VCaP (cell line): ENCODE measurements at regions not wholly inside any gene's neighbourhood (a gene's known extent, or its start where the extent isn't known, plus 50 kb on each side); places are given as distances from the start of the nearest gene placed in this dataset.
"Not testable (repeated sequence)": the region's sequence is repeated elsewhere in the genome, so short reads cannot be mapped to it uniquely, and the experiment has no call there.

Source experiments
- H3K27ac ChIP-seq: fragments of 450-650 bp; 2 replicates; pipeline ENCODE4 v1.5.1; 2017
- CTCF ChIP-seq: fragments of 450-650 bp; conservative IDR thresholded peaks from 2 replicates; pipeline ENCODE4 v1.5.1; 2017; ENCODE audit warnings: mild to moderate bottlenecking, moderate library complexity

DNA sequence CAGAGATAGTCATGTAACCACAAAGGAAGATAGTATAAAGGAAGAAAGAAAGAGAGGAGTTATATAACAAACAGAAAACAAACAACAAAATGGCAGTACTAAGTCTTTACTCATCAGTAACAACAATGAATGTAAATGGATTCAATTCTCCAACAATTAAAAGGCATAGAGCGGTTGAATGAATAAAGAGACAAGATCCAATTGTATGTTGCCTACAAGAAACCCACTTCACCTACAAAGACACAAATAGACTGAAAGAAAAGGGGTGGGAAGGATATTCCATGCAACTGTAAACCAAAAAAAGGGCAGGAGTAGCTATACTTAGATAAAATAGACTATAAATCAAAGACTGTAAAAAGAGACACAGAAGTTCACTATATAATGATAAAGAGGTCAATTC lies 157.3 kb upstream of the CREB1 start:
- no peak overlapping the region for H3K27ac ChIP-seq
- no peak for TF ChIP-seq CTCF

DNA sequence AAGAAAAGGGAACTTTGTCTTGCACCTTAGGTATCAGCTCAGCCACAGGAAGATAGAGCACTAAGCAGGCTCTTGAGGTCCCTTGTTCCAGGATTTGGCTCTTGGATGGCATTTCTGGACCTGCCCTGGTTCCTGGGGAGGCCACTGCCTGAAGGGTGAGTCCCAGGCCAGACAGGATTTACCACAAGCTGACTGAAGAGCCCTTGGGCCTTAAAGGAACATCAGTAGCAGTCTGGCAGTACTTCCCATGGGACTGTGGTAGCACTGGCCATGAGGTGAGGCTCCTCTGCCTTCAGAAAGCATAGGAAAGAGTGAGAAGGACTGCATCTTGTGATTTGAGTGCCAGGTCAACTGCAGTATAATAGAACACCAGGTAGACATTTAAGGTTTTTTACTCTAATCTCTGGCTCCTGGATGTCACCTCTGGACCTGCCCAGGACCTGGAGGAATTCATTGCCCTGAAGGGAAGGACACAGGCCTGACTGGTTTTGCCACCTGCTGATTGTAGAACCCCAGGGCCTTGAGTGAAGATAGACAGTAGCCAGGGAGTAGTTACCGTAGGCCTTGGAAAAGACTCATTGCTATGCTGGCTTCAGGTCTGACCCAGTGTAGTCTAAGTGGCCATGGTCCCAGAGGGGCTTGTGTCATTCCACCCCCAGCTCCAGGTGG lies 154.4 kb upstream of the CREB1 start:
- TF ChIP-seq CTCF: no peak
- H3K27ac ChIP-seq: no peak overlapping the region

DNA sequence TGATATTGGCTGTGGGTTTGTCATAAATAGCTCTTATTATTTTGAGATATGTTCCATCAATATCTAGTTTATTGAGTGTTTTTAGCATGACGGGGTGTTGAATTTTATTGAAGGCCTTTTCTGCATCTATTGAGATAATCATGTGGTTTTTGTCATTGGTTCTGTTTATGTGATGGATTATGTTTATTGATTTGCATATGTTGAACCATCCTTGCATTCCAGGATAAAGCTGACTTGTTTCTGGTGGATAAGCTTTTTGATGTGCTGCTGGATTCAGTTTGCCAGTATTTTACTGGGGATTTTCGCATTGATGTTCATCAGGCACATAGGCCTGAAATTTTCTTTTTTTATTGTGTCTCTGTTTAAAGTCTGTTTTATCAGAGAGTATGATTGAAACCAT lies 151.1 kb upstream of the CREB1 start:
- not testable (repeated sequence) for H3K27ac ChIP-seq

DNA sequence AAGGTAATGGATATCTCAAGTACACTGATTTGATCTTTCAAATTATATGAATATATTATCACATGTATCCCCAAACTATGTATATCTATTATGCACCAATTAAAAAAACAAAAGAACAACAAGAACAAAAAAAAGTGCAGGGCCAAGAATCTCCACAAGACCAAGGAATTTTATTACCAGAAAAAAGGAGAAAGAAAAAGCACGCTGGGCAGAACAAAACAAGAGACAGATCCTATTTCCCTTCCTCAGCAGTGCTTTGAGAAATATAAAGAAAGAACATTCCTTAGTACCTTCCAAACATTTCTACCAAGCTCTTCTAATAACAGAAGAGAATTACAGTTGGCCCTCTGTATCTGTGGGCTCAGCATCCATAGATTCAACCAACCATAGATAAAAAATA lies 144.7 kb upstream of the CREB1 start:
- TF ChIP-seq CTCF: no peak
- H3K27ac ChIP-seq: no peak overlapping the region

DNA sequence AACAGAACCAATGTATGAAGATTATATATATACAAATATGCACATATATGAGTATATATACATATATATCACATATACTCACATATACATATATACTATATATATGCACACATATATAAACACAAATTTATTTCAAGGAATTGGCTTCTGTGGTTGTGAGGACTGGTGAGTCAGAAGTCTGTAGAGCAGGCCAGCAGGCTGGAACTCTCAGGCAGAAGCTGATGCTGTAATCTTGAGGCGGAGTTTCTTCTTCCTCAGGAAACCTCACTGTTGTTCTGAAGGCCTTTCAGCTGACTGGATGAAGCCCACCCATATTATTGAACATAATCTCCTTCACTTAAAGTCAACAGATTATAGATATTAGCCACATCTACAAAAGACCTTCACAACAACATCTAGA lies 143.9 kb upstream of the CREB1 start:
- H3K27ac ChIP-seq: no peak overlapping the region
- no peak for TF ChIP-seq CTCF

DNA sequence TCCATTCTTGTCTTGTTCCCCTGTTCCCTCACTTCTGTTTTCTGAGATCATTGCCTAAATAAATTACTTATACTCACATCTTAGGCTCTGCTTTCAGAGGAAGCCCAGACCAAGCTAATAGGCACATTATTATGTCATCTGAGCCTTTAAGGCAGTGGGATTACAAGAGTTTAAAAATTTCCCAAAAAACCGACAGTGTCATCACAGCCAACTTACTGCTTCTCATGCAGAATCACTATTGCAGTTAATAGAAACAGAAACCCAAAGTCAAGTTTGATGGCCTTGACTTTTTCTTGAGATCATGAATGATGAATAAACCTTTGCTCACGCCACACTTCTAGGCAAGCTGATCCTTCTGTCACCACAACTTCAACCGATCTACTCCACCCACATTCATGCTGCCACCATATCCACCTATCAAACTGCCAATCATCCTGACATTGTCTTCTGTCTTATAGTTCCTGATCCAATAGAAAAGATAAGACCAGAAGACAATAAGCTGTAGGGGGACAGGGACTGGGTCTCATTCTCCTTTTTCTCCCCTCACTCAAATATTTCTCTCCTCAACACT lies 142.7 kb upstream of the CREB1 start:
- TF ChIP-seq CTCF: no peak
- H3K27ac ChIP-seq: no peak overlapping the region

GRCh38 chr2:207390302-207391095 lies 139.3 kb upstream of the CREB1 start:
- no peak overlapping the region for H3K27ac ChIP-seq
- TF ChIP-seq CTCF: no peak
